ENCODE measurements at regions not wholly inside any gene's neighbourhood (a gene's known extent, or its start where the extent isn't known, plus 50 kb on each side); places are given as distances from the start of the nearest gene placed in this dataset.

DNA sequence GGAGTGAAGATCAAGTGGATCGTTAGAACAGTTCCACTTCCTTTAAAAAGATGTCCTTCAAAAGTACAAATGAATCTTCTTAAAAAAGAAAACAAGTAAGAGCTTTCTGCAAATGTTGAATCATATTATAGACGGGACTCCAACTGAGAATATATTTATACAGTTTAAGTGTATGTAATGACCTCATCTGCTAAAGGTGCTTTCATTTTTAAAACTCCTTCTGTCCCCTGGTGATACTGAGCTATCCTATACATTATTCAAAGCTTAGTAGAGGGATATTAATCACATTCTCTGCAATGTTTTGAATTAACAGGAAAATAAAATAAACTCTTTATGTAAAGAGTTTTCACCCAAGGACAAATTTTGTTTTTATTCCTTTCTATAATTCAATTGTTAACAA is 420.7 kb upstream of the SLC8A1 start:
- no peak for DNase-seq (ENCODE audit: extremely low read depth in 1 of 11, low read depth in 9 of 11, low spot score in 4 of 11)

DNA sequence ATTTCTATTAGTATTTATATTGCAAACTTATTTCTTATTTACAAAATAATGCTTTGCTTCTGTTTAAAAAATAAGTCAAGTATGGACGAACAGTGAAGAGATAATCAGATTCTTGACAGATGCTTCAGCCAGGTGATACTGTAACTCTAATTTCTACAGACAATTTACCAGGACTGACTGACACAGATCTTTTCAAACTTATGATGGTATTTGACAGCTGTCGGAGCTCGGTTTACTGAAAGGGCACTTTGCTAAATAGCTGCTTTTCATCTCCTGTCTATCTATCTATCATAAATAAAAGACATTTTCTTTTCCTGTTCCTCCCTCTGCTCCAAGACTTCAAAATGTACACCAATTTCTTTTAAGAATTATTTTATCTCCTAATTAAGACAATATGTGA is 422.5 kb upstream of the SLC8A1 start:
- no peak for DNase-seq (ENCODE audit: extremely low read depth in 1 of 11, low read depth in 9 of 11, low spot score in 4 of 11)

DNA sequence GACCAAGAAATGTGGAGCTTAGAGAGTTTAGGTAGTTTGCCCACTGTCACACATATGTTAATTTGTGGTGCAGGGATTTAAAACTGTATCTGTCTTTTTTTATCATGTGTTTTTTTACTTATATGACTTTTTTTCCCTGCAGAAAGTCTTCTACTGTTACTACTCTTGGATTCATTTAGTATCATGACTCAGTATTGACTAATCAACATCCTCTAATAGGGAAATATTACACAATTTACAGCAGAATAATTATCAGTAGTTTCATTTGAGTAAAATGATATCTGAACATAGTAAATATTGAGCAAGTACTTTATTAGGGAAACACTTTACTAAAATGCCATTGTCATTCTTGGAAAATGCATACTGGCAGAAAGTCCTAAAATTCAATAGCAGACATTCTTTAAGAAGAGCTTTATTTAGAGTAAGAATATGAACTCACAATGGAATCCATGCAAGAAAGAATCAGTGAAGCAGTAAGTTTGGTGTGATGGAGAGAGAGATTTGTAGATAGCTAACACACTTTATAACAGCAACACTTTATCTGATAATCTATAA is 425.9 kb upstream of the SLC8A1 start:
- no peak for DNase-seq (ENCODE audit: extremely low read depth in 1 of 11, low read depth in 9 of 11, low spot score in 4 of 11)

DNA sequence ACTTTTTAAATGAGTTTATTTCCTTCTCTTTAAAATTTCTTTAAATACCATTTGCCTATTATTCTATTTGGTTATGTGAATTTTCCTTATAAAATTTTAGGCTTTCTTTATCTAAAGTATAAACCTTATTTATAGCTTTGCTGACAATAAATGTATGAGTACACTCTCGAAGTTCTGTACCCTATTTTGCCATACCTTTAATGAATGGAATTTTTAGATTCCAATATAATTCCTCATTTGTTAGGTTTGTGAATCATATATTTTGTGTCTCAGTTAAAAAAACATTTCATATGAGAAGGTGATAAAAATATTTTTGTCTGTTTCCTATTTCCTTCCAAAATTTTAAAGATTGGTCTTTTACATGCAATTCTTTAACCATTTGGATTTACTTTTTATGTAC is 427.4 kb upstream of the SLC8A1 start:
- no peak for DNase-seq (ENCODE audit: extremely low read depth in 1 of 11, low read depth in 9 of 11, low spot score in 4 of 11)

DNA sequence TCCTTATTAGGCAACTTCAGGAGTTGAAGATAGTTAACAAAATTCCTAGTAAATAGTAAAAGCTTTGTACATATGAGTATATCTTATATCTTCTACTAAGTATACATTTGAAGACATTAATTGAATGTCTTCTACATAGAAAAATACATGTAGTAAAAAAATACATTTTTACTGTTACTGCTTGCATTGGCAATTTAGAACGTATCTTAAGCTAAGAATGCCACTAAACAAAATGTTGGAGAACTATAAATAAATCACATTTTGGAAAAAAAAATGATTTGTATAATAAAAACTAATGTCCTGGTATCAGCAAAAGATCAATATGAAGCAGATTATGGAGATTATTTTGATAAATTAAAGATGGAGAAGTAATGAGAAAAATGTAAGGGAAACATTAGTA is 434.2 kb upstream of the SLC8A1 start:
- no peak for DNase-seq (ENCODE audit: extremely low read depth in 1 of 11, low read depth in 9 of 11, low spot score in 4 of 11)

DNA sequence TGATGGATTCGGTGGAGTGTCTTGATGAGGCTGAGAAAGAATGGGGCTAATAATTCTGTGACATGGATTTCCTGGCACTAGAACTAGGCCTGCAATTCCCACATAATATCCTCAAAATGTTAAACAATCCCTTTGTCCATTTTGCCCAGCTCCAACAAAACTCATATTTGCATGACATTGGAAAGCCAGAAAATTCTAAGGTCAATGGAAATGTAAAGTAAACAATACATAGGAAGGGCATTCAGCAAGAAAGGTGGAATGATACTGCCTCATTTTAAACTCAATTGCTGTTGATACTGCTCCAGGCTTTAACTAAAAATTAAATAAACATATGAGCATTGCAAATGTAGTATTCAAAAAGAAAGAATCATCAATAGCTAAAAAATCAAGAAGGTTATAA is 434.8 kb upstream of the SLC8A1 start:
- no peak for DNase-seq (ENCODE audit: extremely low read depth in 1 of 11, low read depth in 9 of 11, low spot score in 4 of 11)

DNA sequence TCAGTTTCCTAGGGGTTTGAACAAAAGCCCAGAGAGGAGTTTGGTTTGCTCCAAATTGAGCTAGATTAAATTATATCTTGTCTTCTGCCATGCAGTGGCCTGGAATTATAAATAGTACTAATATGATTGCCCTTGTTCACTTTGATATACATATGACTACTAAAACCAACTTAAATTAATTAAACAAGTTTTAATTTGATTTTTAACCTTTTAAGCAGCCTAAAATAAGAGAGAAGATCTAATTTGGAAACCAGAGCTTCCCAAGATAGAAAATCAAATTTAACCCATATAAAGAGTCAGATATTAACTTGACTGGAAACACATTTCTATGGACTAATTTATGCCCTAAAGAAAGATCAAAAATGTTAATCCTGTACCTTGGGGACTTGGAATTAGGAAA is 444.5 kb upstream of the SLC8A1 start:
- DNase-seq (ENCODE audit: extremely low read depth in 1 of 11, low read depth in 9 of 11, low spot score in 4 of 11) = no peak

DNA sequence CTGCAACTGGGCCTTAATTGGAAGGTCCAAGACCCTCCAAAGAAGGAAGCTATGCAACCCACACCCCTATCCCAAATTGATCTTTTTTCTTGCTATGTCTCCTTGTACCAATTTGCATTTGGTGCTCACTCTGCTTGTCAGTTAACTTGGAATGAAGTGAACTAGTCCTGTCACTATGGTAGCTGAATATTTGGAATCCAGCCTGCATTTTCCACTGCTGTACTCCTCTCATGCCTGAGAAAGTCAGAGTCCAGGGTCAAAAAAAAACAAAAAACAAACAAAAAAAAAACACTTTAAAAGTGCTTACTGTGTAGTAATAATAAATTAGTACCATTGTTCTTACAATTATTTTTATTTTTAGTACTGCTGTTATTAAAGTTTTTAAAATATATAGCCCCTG is 462.8 kb upstream of the SLC8A1 start:
- DNase-seq (ENCODE audit: extremely low read depth in 1 of 11, low read depth in 9 of 11, low spot score in 4 of 11) = peak in 3 of 11 donors; percentile 15 to 26 (median 23)

DNA sequence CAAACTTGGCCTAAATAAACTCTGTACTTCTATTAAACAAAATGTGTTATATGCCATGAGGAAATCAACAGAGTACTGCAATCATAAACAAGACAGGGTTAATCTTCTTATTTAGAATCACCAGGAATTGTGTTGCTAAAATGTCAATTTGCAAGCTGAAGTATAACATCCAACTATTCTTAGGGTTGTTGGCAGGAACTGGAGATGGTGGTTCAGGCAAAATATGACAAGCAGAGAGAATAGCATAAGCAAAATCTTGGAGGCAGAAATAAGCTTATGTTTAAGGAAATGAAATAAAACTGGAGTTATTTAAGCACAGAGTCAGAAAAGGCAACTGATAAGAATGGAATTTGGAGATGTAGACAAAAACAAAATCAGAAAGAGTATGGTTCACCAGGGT is 463.8 kb upstream of the SLC8A1 start:
- peak in 2 of 11 donors; percentile 24 to 27 for DNase-seq (ENCODE audit: extremely low read depth in 1 of 11, low read depth in 9 of 11, low spot score in 4 of 11)

DNA sequence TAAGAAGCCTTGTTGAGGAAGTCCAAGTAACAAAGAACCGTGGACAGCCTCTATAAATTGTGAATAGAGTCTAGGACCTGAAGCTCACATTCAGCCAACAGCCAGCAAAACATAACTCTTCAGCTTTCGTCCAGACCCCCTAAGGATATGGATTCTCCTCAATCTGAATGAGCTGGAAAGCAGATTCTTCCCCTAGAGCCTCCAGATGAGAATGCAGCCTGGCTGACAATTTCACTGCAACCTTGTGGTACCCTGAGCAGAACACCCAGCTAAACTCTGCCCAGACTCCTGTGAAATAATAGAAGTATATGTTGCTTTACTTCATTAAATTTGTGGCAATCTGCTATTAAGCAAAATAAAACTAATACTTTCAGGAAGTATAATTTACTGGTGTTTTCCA is 483.5 kb upstream of the SLC8A1 start:
- DNase-seq (ENCODE audit: extremely low read depth in 1 of 11, low read depth in 9 of 11, low spot score in 4 of 11) = no peak

DNA sequence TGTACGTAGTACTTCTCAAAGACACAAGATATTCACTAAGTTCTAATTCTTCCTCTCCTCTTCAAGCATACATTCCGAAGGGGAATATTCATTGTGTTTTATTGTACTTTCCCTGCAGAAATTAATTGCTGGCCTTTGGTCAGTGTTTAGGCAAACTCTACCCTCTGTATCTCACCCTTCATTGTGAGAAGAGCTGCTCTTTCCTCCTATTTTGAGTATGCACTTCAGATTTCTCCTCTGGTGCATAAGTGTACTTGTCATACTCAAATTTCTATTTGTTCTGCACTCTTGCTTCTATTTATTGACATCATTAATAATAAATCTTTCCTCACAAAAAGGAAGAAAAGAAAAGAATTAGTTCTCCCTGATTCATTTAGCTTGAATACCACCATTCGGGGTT is 485.4 kb upstream of the SLC8A1 start:
- DNase-seq (ENCODE audit: extremely low read depth in 1 of 11, low read depth in 9 of 11, low spot score in 4 of 11) = no peak

DNA sequence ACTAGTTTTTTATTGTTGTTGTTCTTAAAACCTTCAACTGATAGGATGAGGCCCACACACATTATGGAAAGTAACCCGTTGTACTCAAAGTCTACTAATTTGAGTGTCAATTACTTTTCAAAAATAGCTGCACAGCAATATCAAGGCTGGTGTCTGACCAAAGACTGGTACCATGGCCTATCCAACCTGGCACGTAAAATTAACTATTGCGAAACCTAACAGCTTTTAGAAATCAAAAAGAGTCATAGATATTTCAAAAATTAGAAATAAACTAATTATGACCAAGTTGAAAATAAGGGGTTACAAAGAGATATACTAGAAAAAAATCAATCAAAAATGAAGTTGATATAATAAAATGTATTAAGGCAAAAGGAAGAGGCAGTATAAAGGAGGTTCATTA is 501.5 kb upstream of the SLC8A1 start:
- DNase-seq (ENCODE audit: extremely low read depth in 1 of 11, low read depth in 9 of 11, low spot score in 4 of 11) = no peak

DNA sequence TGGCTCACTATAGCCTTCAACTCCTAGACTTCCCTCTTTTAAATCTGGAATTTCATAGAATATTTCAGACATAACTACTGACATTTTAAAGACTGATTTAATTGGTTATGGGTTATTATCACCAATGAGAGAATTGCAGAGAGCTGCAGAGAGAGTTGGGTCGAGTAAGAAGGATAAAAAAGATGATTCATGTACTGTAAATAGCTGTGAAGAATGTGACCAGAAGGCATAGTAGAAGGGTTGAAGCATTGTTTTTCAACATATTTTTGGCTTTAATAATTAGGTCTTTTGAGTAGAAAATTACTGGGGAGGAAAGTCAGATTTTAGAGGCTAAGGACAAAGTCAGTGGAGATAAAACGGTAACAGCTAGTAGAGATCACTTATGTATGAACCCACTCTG is 503.2 kb upstream of the SLC8A1 start:
- no peak for DNase-seq (ENCODE audit: extremely low read depth in 1 of 11, low read depth in 9 of 11, low spot score in 4 of 11)

DNA sequence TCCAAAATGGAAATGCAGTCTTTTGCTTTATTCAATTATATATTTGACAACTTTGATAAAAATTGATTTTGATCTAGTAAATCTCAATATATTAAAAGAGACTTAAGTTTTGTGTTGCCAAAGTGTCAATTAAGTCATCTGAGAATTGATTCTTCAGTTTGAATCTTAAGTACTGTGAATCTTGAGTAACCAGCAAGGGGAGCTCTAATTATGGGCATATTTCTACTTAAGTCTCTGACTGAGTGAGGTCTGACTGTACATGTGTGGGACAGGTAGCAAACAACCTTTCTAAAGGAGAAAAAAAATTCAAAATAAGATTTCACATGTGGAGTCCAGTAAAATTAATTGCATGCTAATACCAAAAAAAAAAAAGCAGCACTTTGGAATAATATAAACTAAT is 503.7 kb upstream of the SLC8A1 start:
- no peak for DNase-seq (ENCODE audit: extremely low read depth in 1 of 11, low read depth in 9 of 11, low spot score in 4 of 11)

DNA sequence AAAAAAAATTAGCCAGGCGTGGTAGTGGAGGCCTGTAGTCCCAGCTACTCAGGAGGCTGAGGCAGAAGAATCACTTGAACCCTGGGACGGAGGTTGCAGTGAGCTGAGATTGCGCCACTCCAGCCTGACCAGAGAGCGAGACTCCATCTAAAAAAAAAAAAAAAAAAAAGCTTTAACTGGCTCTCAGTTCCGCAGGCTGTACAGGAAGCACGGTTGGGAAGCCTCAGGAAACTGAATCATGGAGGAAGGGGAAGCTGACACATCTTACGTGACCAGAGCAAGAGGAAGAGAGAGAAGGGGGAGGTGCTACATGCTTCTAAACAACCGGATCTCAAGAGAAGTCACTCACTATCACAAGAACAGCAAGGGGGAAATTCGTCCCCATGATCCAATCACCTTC is 505.6 kb upstream of the SLC8A1 start:
- no peak for DNase-seq (ENCODE audit: extremely low read depth in 1 of 11, low read depth in 9 of 11, low spot score in 4 of 11)

DNA sequence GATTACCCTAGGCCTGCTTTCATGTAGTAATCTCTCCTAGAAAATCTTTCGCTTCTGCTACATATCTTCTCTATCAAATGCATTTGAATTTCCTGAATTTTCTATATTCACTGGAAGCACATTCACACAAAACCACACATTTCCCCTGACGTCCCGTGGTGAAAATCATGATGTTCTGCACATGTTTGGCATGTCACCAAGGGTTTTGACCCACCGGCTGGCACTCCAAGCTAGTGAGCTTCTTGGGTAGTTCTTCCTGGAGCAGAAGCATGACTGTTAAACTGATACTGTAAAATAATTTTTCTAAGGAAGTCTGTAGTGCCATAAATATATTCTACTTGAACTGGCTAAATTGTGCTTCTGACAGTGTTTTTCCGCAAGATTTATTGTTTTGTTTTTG is 510.1 kb upstream of the SLC8A1 start:
- peak in 9 of 11 donors; percentile 1 to 21 (median 12) for DNase-seq (ENCODE audit: extremely low read depth in 1 of 11, low read depth in 9 of 11, low spot score in 4 of 11)

DNA sequence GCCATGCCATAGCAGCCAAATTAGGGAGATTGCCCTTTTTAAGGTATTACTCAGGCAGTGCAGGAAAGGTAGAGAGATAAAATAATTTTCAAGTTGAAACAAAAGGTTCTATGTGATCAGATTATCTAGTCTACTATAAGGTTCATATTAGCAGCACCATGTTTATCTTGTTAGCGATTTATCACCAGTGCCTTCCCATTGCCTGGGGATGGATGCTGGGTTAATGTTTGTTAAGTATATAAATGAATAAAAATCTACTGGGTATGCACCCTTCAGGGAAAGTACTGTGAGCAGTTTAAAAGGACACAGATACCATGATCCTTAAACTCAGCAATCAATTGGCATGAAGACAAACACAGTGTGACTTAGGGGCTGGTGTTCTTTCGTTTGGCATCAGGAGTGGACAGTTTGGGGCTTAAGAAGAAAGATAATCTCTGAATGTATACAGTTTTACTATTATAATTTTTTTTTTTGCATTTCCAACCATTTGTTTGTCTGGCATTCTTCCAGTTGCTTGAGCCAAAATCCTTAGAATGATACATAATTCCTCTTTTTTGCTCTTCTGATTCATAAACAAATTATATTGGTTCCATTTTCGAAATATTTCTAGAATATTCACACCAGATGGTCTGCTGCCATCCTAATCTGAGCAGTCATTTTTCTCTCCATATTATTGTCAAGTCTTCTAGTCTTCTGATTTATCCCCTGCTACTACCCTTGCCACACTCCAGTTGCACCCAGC is 512.8 kb upstream of the SLC8A1 start:
- DNase-seq (ENCODE audit: extremely low read depth in 1 of 11, low read depth in 9 of 11, low spot score in 4 of 11) = no peak

DNA sequence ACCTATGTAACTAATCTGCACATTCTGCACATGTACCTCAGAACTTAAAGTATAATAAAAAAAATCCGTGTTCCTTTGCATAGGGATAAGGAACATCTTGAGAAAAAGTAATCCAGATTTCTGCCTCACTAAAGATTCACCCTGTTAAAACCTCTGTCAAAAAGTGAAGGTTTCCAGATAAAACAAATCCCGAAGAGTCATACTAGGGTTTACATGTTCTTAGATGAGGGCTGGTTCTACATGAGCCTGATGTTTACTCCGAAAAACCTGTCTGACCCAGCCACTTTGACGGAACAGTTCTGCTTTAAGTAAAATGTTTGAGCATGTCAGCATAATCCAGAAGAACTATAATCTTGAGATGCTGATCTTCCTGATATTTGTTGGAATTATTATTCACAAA is 515.6 kb upstream of the SLC8A1 start:
- DNase-seq (ENCODE audit: extremely low read depth in 1 of 11, low read depth in 9 of 11, low spot score in 4 of 11) = no peak

DNA sequence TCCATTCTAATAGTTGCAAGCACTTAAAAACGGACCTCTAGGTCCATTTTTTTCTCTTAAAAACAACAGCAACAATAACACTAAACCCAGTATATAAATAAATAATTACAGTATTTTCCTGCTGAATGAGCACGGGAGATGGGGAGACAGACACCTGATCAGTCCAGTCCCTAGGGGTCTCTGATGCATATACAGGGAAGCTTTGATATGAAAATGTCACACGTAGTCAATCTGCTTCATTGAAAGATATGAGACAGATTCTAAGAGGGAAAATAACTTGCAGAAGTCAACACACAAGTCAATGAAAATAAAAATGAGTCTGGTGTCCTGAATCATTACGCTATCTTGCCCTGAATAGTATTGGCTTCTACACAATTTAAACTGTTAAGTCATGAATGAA is 523.3 kb upstream of the SLC8A1 start:
- DNase-seq (ENCODE audit: extremely low read depth in 1 of 11, low read depth in 9 of 11, low spot score in 4 of 11) = no peak

DNA sequence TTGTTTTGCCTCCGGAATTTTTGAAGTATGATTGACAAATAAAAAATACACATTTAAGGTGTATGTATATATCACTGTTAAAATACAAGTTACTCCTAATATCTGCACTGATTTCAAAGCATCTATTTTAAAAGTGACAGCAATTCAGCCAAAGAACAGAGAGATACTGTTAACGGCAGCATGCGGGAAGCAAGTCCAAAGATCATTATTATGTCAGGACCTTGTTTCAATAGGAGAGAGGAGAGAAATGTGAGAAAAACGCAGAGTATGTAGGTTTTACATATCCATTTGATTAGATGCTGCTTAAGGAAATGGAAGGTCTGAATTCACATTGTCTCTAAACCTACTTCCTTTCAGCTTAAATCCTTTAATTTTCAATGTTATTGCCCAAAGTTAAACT is 545.5 kb upstream of the SLC8A1 start:
- no peak for DNase-seq (ENCODE audit: extremely low read depth in 1 of 11, low read depth in 9 of 11, low spot score in 4 of 11)

DNA sequence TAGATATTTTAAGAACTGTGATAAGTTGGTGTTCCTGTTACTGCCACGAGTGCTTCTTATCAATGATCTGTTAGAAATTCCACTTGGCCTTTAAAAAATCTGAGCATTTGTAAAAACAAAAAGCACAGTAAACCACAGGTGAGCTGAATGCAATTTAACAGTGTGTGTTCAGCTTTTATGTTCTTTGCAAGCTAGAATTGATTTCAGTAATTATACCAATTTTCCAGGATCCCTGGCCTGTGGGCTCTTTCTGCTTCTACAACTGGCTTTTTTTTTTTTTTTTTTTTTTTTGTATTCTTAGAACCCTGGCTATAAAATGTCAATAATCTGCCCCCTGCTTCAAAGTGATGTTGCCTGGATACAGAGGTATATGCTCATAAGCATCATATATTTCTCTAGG is 548.5 kb upstream of the SLC8A1 start:
- DNase-seq (ENCODE audit: extremely low read depth in 1 of 11, low read depth in 9 of 11, low spot score in 4 of 11) = no peak
